ENCODE measurements at regions not wholly inside any gene's neighbourhood (a gene's known extent, or its start where the extent isn't known, plus 50 kb on each side); places are given as distances from the start of the nearest gene placed in this dataset.
A peak's percentile ranks its signal among the peaks of the same experiment; 100 is the strongest.

DNA sequence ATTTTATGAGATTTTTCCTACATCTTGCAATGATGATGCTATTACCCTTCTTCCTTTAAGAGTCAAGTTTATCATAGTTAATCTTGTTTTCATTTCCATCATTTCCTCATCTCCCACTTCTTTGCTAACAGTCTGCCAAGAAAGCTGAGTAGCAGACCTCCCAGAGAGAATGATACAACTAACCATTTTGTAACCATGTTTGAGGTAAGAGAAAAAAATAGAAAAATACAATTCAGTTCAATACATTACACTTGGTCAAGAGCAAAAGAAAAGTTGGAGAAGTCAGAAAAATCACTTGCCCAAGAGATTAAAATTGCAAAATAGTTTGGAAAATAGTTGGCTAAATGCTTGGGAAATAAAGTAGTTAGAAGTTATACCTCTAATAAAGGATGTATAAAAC is 154.4 kb downstream of the ABCA8 start:
- H4K20me1 ChIP-seq (ENCODE audit: insufficient read depth, low read length): no peaks in the 10 kb centered on the region
- H2AFZ ChIP-seq (ENCODE audit: low read depth, low read length): no peak overlapping the region
- no peak overlapping the region for H3K27ac ChIP-seq (ENCODE audit: low read length)
- no peak overlapping the region for H3K9ac ChIP-seq (ENCODE audit: low read length)
- H3K9me3 ChIP-seq (ENCODE audit: insufficient read depth, low read length): no peaks in the 10 kb centered on the region
- H3K4me3 ChIP-seq (ENCODE audit: low read length): no peak overlapping the region
- no peak overlapping the region for H3K4me2 ChIP-seq (ENCODE audit: low read length)
- no peaks in the 10 kb centered on the region for H3K36me3 ChIP-seq (replicated peaks; ENCODE audit: low read depth, low read length)
- TF ChIP-seq EZH2phosphoT487 (IDR thresholded peaks at IDR 0.05; ENCODE audit: low read depth): no peak
- TF ChIP-seq, protein P1, sequence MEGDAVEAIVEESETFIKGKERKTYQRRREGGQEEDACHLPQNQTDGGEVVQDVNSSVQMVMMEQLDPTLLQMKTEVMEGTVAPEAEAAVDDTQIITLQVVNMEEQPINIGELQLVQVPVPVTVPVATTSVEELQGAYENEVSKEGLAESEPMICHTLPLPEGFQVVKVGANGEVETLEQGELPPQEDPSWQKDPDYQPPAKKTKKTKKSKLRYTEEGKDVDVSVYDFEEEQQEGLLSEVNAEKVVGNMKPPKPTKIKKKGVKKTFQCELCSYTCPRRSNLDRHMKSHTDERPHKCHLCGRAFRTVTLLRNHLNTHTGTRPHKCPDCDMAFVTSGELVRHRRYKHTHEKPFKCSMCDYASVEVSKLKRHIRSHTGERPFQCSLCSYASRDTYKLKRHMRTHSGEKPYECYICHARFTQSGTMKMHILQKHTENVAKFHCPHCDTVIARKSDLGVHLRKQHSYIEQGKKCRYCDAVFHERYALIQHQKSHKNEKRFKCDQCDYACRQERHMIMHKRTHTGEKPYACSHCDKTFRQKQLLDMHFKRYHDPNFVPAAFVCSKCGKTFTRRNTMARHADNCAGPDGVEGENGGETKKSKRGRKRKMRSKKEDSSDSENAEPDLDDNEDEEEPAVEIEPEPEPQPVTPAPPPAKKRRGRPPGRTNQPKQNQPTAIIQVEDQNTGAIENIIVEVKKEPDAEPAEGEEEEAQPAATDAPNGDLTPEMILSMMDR (IDR thresholded peaks at IDR 0.05; ENCODE audit: low read depth, low read length): no peak
- no peaks in the 10 kb centered on the region for H3K4me1 ChIP-seq (ENCODE audit: low read length)
- H3K79me2 ChIP-seq (ENCODE audit: low read length): no peaks in the 10 kb centered on the region
- H3K27me3 ChIP-seq (ENCODE audit: low read depth, low read length): no peaks in the 10 kb centered on the region

DNA sequence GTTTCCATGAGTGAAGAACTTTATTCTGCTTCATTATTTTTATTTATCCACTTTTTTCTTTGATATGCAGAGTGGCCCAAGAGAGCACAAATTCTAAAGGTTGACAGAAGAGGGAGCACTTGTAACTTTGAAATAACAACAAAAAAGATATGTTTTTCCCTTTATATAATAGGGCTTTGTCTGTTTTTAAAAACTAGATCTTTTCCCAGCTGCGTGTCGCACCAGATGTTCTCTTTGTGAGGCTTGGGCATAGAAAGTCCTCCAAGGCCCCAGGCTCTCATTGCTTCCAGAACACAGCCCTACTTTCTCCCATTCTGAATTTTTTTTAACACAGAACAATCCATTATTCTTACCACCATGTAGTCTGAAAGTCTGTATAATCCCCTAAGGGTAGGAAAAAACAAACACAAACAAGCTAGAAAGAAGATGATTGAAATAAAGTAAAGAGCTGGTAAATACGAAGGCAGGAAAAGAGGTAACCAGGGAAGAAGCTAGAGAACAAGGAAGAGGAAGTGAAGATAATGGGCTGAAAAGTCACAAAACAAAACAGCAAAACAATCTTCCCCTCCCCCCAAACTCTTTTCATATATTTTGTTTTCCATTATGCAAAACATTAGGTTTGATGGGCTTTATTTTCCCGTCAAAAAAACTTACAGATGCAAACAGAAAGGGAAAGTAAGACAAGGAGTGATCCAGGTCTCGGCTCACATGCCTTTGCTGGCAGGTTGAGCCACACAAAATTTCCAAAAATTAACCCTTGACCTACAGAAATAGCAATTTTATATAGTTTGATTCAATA is 160.4 kb downstream of the ABCA8 start:
- Histone ChIP-seq H3K27me3 (ENCODE audit: low read depth, low read length) (no peaks in the 10 kb centered on the region), H3K9me3 (ENCODE audit: insufficient read depth, low read length) (no peaks in the 10 kb centered on the region), H3K27ac (ENCODE audit: low read length) (0 out of 2 replicates have a peak overlapping the region, but pooled peaks have one; percentile 2), H3K79me2 (ENCODE audit: low read length) (no peaks in the 10 kb centered on the region), H3K4me1 (ENCODE audit: low read length) (peaks cover 8% of the 10 kb centered on the region), H4K20me1 (ENCODE audit: insufficient read depth, low read length) (no peaks in the 10 kb centered on the region), H2AFZ (ENCODE audit: low read depth, low read length) (peak overlapping the region; percentile 98), H3K36me3 (replicated peaks; ENCODE audit: low read depth, low read length) (no peaks in the 10 kb centered on the region), H3K4me3 (ENCODE audit: low read length) (peak overlapping the region; percentile 56), H3K4me2 (ENCODE audit: low read length) (peak overlapping the region; percentile 78), H3K9ac (ENCODE audit: low read length) (peak overlapping the region; percentile 58)
- TF ChIP-seq, protein P1 (IDR thresholded peaks at IDR 0.05; ENCODE audit: low read depth, low read length): peak; percentile 64
- TF ChIP-seq EZH2phosphoT487 (IDR thresholded peaks at IDR 0.05; ENCODE audit: low read depth): no peak

DNA sequence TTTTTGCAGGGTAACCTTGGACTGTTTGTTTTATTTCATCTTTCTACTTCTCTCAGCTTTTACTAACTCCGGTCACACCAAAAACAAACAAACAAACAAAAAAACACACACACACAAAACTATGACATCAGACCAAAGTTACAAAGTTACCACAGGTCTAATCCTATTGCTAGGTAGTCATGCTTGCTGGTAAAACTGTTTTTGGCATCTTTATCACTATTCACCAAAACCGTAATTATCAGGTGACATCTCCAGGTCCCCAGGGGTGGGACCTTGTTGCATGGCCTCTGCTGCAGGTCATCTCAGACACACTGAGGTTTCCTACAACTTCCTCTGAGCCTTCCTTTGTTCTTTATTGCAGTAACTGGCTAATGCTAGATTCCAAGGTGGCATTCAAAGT is 162.3 kb downstream of the ABCA8 start:
- Histone ChIP-seq H4K20me1 (ENCODE audit: insufficient read depth, low read length) (no peaks in the 10 kb centered on the region), H3K4me1 (ENCODE audit: low read length) (peaks cover 8% of the 10 kb centered on the region), H3K4me3 (ENCODE audit: low read length) (no peak overlapping the region), H3K9me3 (ENCODE audit: insufficient read depth, low read length) (no peaks in the 10 kb centered on the region), H3K4me2 (ENCODE audit: low read length) (no peak overlapping the region), H3K79me2 (ENCODE audit: low read length) (no peaks in the 10 kb centered on the region), H2AFZ (ENCODE audit: low read depth, low read length) (0 out of 2 replicates have a peak overlapping the region, but pooled peaks have one; percentile 36), H3K36me3 (replicated peaks; ENCODE audit: low read depth, low read length) (no peaks in the 10 kb centered on the region), H3K27ac (ENCODE audit: low read length) (no peak overlapping the region), H3K27me3 (ENCODE audit: low read depth, low read length) (no peaks in the 10 kb centered on the region), H3K9ac (ENCODE audit: low read length) (no peak overlapping the region)
- TF ChIP-seq EZH2phosphoT487 (IDR thresholded peaks at IDR 0.05; ENCODE audit: low read depth): no peak
- TF ChIP-seq, protein P1 (IDR thresholded peaks at IDR 0.05; ENCODE audit: low read depth, low read length): no peak

DNA sequence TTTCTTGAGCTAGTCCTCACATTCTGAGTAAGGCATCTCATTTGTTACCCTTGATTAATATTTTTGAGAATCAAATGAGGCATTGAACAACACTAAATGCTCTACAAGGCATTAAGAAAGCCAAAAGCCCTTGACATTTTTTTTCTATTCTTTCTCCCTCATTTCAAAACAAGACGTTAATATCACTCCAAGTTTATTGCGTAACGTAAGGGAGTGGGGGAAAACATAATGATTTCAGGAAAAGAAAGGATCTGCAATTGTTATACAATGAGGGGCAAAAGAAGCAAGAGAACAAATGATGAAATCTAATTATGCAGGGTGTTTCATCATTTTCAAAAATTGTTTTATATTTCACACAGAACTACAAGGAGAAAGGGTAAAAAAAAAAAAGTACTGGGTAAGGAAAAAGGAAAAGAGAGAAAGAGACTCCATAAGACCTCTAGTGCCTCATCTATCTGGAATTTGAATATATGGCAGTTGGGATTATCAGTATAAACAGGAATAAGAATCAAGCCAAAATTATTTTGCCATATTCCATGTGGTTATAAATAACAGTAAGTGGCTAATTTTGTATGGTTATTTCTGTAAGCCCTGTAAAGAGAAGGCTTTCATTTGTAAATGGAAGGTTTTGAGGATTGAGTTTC is 163.0 kb downstream of the ABCA8 start:
- Histone ChIP-seq H3K79me2 (ENCODE audit: low read length) (no peaks in the 10 kb centered on the region), H3K9me3 (ENCODE audit: insufficient read depth, low read length) (no peaks in the 10 kb centered on the region), H3K4me3 (ENCODE audit: low read length) (no peak overlapping the region), H2AFZ (ENCODE audit: low read depth, low read length) (no peak overlapping the region), H3K4me1 (ENCODE audit: low read length) (peaks cover 8% of the 10 kb centered on the region), H3K9ac (ENCODE audit: low read length) (no peak overlapping the region), H3K27me3 (ENCODE audit: low read depth, low read length) (no peaks in the 10 kb centered on the region), H3K36me3 (replicated peaks; ENCODE audit: low read depth, low read length) (no peaks in the 10 kb centered on the region), H3K27ac (ENCODE audit: low read length) (no peak overlapping the region), H3K4me2 (ENCODE audit: low read length) (no peak overlapping the region), H4K20me1 (ENCODE audit: insufficient read depth, low read length) (no peaks in the 10 kb centered on the region)
- TF ChIP-seq, protein P1 (IDR thresholded peaks at IDR 0.05; ENCODE audit: low read depth, low read length): no peak
- TF ChIP-seq EZH2phosphoT487 (IDR thresholded peaks at IDR 0.05; ENCODE audit: low read depth): no peak

All from OCI-LY3 (cell line).